Bronchial epithelial cell (primary cell): ENCODE measurements at regions not wholly inside any gene's neighbourhood (a gene's known extent, or its start where the extent isn't known, plus 50 kb on each side); places are given as distances from the start of the nearest gene placed in this dataset.

ENCODE experiments used
- DNase-seq: peaks from one replicate; pipeline ENCODE4 v3.0.0-alpha.2; 2010; ENCODE audit warnings: low read depth
- FAIRE-seq: peaks from 2 replicates; lab custom pipeline; 2011; peaks lifted over from hg19 to GRCh38; lab: Jason Lieb, UNC
- H3K27me3 ChIP-seq: 2 replicates; pipeline ENCODE4 v1.5.1; 2011; ENCODE audit warnings: low read length; ENCODE audit not compliant: control insufficient read depth, insufficient read depth
- H3K36me3 ChIP-seq: 2 replicates; pipeline ENCODE4 v1.5.1; 2011; ENCODE audit warnings: low read length; ENCODE audit not compliant: control insufficient read depth, insufficient read depth
- H3K4me3 ChIP-seq: 2 replicates; pipeline ENCODE4 v1.5.1; 2011; ENCODE audit warnings: mild to moderate bottlenecking, low read depth, low read length, control low read depth
- CTCF ChIP-seq: IDR thresholded peaks from 2 replicates; pipeline ENCODE4 v1.5.1; 2011; ENCODE audit warnings: mild to moderate bottlenecking, moderate library complexity, low read length, control low read depth, inconsistent platforms; ENCODE audit not compliant: insufficient read depth, severe bottlenecking

GRCh38 chr14:25875475-25875874 lies 722.4 kb downstream of the NOVA1 start:
- no peaks in the 10 kb centered on the region for H3K27me3 ChIP-seq
- no peak for DNase-seq
- FAIRE-seq, result no peak
- no peaks in the 10 kb centered on the region for H3K36me3 ChIP-seq
- no peak for TF ChIP-seq CTCF
- no peak overlapping the region for H3K4me3 ChIP-seq

- Histone ChIP-seq H3K27me3 (no peaks in the 10 kb centered on the region), H3K4me3 (no peak overlapping the region), H3K36me3 (no peaks in the 10 kb centered on the region)
- FAIRE-seq (no peak), DNase-seq (no peak)
- TF ChIP-seq CTCF, result no peak
Observed at GRCh38 chr14:25869854-25870253, 728.0 kb downstream of the NOVA1 start.

- H3K36me3 ChIP-seq, result no peaks in the 10 kb centered on the region
- H3K27me3 ChIP-seq, result no peaks in the 10 kb centered on the region
- no peak for FAIRE-seq
- no peak overlapping the region for H3K4me3 ChIP-seq
- DNase-seq, result no peak
- TF ChIP-seq CTCF, result no peak
Observed at GRCh38 chr14:25868521-25869314, 729.1 kb downstream of the NOVA1 start.

- DNase-seq, result no peak
- Histone ChIP-seq H3K4me3 (no peak overlapping the region), H3K36me3 (no peaks in the 10 kb centered on the region), H3K27me3 (no peaks in the 10 kb centered on the region)
- no peak for TF ChIP-seq CTCF
- no peak for FAIRE-seq
Observed at GRCh38 chr14:25861406-25861805, 736.4 kb downstream of the NOVA1 start.

GRCh38 chr14:25848601-25849000 lies 749.2 kb downstream of the NOVA1 start:
- no peak overlapping the region for H3K4me3 ChIP-seq
- no peaks in the 10 kb centered on the region for H3K36me3 ChIP-seq
- TF ChIP-seq CTCF, result no peak
- DNase-seq (peak; percentile 38), FAIRE-seq (no peak)
- no peaks in the 10 kb centered on the region for H3K27me3 ChIP-seq

GRCh38 chr14:25846246-25846645 lies 751.6 kb downstream of the NOVA1 start:
- no peaks in the 10 kb centered on the region for H3K27me3 ChIP-seq
- no peak for TF ChIP-seq CTCF
- no peak overlapping the region for H3K4me3 ChIP-seq
- DNase-seq, result no peak
- no peak for FAIRE-seq
- no peaks in the 10 kb centered on the region for H3K36me3 ChIP-seq
